B cell (primary cell): ENCODE measurements at regions not wholly inside any gene's neighbourhood (a gene's known extent, or its start where the extent isn't known, plus 50 kb on each side); places are given as distances from the start of the nearest gene placed in this dataset.

ENCODE experiments used
- CTCF ChIP-seq: fragments of 200-600 bp; IDR thresholded peaks from one replicate; pipeline ENCODE4 v1.8.0; 2022; ENCODE audit warnings: antibody characterized with exemption, mild to moderate bottlenecking
- EZH2 ChIP-seq: IDR thresholded peaks from 2 replicates; pipeline ENCODE4 v1.6.1; 2012; ENCODE audit warnings: borderline replicate concordance, low read depth, mild to moderate bottlenecking, moderate library complexity, low read length; ENCODE audit not compliant: insufficient read depth, poor library complexity, severe bottlenecking

DNA sequence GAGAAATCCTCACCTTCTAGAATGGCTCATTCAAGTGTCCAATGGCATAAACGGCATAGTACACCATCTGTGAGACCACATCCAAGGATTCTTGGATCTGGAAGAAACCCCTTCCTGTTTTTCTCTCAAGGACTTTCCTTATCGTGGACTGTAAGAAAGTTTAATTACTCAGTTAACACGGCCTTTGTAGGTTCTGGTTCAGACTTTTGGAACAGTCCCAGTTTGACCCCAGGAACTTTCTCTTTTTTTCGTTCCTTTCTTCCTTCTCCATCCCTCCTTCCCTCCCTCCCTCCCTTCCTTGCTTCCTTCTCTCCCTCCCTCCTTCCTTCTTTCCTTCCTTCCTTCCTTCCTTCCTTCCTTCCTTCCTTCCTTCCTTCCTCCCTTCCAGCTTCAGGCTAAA lies 343.5 kb upstream of the SMIM31 start:
- TF ChIP-seq CTCF (no peak), EZH2 (no peak)
